HG03378 (cell line): ENCODE measurements at regions not wholly inside any gene's neighbourhood (a gene's known extent, or its start where the extent isn't known, plus 50 kb on each side); places are given as distances from the start of the nearest gene placed in this dataset.

Experiments
- ATAC-seq: cut with Tn5 transposase; IDR thresholded peaks from one replicate; pipeline ENCODE4 v1.9.1; 2021; ENCODE audit warnings: mild to moderate bottlenecking, moderate library complexity; ENCODE audit not compliant: unreplicated experiment

DNA sequence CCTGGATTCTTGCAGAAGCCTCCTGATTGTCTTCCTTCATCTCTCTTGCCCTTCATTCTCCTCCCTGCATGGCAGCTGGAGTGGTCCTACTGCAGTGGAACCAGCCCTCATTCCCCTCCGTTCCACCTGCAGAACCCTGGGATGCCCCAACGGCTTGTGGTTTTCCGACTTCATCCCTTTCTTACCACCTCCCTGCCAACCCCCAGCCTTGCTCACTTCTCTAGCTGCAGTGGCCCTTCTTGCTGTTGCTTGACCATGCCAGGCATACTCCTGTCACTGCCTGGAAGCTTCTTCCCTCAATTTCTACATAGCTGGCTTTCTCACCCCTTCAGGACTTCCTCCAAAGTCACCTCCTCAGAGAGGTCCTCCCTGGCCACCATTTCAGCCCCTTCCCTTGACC, 123.3 kb downstream of the BEGAIN start:
- ATAC-seq: no peak

- ATAC-seq: no peak
Observed at GRCh38 chr14:100466111-100466856, 120.9 kb downstream of the BEGAIN start.

- no peak for ATAC-seq
Observed at GRCh38 chr14:100467046-100467750, 120.0 kb downstream of the BEGAIN start.

GRCh38 chr14:100467939-100468338, 119.3 kb downstream of the BEGAIN start:
- no peak for ATAC-seq

- no peak for ATAC-seq
Observed at GRCh38 chr14:100468557-100468956, 118.7 kb downstream of the BEGAIN start.

DNA sequence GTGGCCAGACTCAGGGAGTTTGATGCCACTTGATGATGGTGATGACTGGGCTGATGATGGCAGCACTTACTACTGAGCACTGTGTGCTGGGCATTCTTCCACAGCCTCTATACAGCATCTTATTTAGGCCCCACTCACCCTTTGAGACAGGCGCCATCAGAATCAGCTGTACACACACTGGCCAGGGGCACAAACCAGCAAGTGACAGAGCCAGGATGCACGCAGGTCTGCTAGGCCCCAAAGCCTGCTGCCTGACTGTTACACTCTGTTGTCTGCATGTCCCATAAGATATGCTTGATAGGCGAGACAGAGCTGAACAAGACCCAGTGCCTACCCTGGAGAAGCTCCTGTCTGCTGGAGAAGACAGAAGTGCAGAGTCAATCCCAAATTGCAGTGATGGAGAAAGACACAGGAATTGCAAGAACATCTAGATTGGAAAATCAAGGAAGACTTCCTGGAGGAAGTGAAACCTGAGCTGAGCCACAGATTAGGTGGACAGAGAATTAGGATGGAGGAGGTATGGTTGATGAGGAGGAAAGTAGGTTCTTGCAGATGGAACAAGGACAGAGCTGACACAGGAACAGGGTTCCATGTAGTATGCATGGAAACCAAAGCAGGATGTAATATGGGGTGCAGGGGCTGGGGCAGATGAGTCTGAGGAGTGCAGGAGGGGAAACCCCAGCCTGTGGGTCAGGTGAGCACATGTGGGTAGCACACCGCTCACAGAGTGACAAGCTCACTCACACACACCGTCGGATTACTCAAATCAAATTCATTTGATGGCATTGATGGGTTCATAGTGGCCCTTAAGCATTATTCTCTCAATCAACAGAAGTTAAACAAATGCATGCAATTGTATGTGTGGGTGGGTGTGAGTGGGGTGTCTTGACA, 117.3 kb downstream of the BEGAIN start:
- ATAC-seq: no peak

DNA sequence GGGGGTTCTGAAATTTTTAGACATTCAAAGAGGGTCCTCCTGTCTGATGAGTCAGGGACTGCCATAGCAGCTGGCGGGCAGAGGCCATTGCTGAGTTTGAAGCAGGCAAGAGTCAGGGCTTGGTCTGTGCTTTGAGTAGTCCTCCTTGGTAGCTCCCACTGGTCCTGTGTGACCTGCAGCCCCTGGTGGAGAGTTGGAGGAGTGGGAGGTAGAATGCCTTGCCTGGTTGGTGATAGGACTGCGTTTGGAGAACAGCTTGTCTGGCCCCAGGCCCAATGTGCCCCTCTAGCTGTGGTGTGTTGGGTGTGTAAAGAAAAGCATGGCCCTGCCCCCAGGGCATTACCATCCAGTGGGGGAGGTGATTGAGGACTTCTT, 116.7 kb downstream of the BEGAIN start:
- ATAC-seq: no peak

DNA sequence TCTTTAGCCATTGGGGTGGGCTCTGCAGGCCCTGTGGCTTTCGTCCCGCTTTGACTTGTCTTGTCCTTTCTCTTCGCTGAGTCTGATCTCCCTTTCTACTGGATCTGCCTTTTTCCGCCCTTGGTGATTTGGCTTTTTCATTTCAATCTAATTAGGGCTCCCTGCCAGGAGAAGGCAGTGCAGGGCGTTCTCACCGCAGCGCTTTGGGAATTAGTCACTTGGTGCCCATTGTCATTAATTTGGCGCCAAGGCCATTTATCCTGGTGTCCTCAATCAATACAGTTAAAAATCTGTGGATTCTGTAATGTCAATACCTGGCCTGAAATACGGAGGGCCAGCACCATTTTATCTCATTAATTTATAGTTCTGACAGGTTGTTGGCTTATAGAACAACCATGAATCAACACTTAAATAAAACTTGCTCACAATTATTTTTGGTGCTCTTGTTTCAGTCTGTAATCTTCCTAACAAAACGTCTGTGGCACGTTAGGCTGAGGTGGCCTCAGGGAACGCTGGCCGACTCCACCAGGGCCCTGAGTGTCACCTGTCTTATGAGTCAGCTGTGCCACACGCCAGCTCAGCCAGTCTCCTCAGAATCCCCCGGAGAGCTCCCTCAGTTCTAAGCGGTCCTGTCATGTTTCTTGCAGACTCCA, 115.7 kb downstream of the BEGAIN start:
- no peak for ATAC-seq

GRCh38 chr14:100472094-100472455, 115.1 kb downstream of the BEGAIN start:
- ATAC-seq: no peak

DNA sequence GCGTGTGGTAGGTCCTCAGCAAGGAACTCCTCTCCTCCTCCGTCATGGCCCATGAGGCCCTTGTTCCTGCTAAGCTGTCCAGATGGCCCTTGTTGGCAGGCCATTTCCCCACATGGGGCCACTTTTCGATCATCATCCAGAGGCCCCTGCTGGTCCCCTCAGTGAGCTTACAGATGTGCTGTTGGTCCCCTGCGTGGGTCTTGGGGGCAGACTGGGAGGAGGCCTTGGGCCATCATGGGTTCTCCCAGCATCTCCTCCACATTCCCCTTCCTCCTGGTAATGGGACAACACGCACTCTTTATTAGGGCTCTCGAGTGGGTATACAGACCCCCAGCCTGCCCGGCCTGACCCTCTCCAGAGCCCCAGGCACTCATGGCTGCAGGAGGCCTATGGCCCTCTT, 114.7 kb downstream of the BEGAIN start:
- no peak for ATAC-seq

DNA sequence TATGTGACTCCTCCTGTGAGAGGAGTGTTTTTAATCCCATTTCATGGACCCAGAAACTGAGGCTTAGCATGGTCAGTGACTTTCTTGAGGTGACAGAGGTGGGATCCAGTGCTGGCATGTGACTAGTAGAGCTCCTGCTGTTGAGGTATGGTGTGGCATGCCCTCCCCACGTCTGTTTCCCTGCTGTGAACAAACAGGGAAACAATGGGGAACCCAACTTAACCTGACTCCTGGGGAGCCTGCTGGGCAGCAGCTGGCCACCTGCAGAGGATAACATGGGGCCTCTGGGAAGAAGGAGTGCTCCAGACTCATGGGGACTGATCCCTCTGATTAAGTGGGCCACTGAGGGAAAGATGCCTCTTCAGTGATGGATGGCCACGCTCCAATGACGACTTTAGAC, 114.0 kb downstream of the BEGAIN start:
- ATAC-seq: no peak

DNA sequence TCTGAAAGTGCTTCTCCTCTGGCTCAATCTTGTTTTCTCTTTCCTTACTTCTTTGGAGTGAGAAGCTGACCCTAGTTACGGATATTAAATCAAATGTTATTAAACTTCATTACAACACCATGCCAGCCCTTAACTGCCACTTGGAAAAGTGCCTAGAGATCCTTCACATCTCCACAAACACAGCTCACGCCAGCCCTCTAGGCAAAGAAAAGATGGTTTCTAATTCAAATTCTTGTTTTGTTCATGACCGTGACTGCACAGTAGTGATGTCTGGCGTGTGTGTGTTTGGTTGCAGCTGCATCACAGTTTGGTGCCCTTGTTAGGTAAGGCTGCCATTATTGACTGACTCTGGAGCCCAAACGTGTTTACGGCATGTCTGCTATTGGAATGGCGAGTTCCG, 113.0 kb downstream of the BEGAIN start:
- no peak for ATAC-seq

GRCh38 chr14:100475268-100475667, 111.9 kb downstream of the BEGAIN start:
- no peak for ATAC-seq

DNA sequence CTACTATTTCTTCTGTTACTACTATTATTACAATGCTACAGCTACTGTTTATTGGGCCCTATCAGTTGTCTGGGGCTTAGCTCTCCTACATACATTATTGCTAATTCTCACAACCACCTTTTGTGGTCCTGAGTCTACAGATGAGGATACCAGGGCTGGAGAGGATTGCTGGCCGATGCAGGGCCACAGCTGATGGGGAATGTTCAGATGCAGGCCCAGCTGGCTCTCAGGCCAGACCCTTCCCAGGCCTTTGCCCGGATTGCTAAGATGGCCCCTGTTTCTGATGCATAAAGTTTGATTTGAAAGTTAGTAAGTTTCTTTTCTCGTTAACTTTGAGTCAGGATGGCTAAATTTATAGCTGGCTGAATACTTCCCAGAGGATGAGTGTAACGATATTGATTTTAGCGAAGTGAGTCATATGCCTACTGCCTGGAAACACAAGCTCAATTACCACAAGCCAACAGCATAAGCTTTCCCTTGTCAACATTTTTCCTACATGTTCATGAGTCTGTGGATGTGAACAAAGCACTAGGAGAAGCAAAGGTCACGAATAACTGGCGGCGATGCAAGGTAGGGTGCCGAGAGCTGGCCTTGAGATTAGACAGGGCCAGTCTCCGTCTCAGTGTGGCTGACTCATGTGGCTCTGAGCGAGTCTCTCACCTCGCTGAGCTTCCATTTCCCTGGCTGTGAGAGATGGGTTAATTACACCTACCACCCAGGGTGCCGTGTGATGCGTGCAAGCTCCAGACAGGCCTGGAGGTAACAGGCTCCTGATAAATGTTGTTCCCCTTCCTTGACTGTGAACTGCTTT, 111.0 kb downstream of the BEGAIN start:
- no peak for ATAC-seq

DNA sequence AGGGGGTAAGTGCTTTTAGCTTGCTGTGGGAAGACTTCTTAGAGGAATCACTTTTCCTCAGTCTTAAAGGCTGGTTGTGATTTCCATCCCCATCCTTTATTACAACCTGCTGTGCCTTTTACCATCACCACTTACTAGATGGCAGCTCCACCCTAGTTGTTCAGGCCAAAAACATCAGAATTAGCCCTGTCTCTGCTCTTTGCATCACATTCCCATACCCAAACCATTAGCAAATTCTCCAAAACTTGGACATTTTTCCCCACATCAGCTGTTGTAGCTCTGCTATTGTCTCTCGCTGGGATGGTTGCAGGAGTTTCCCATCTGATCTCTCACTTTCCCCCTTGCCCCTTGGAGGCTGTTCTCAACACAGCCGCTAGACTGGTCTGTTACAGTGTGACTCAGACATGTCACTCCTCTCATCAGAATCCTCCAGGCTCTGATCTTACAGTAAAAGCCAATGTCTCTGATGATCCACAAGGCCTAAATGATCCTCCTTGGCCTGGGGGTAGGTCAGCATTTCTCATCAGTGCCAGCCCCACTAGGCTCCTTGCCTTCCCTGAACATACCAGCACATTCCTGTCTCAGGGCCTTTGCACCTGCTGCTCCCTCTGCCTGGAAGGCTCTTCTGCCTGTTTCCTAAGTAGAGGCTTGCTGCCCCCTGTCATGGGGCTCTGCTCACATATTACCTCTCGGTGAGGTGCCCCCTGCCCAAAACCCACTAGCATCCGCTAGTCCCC, 102.5 kb downstream of the BEGAIN start:
- no peak for ATAC-seq

- peak; percentile 64 for ATAC-seq
Observed at GRCh38 chr14:100486025-100486828, 101.0 kb downstream of the BEGAIN start.
